ENCODE measurements at regions not wholly inside any gene's neighbourhood (a gene's known extent, or its start where the extent isn't known, plus 50 kb on each side); places are given as distances from the start of the nearest gene placed in this dataset.

DNA sequence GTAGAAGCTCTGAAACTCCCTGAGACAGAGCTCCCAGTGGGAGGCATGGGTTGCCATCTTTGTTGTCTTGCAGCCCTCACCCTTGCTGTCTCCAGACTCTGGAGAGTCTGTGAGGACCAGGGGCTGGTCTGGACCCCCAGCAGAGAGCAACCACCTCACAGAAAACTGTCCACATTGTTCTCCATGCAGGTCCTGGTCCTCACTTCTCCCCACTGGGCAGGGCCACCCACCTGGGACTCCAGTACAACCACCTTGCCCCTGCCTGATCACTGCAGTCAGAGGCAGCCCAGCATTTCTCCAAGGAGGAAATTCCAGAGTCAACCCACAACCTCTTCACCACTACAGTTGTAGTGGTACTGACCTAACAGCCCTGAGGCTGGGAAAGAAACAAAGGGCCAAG is 285.6 kb upstream of the RPS23 start:
- Histone ChIP-seq H3K4me3 (replicated peaks in 1 of 3; ENCODE audit: insufficient read depth in 1 of 3, low read depth in 2 of 3, low read length in 3 of 3) (no peak overlapping the region), H3K27me3 (ENCODE audit: control insufficient read depth in 1 of 2, insufficient read depth in 2 of 2, low read length in 2 of 2) (no peaks in the 10 kb centered on the region), H2AFZ (ENCODE audit: low read length) (no peak overlapping the region), H3K4me1 (ENCODE audit: insufficient read depth, low read length) (no peaks in the 10 kb centered on the region), H3K27ac (ENCODE audit: extremely low read length, insufficient read depth, low read length) (no peak overlapping the region), H3K36me3 (replicated peaks in 1 of 2; ENCODE audit: control insufficient read depth in 1 of 2, insufficient read depth in 2 of 2, low read length in 2 of 2) (no peaks in the 10 kb centered on the region), H3K9me3 (ENCODE audit: low read length) (no peaks in the 10 kb centered on the region), H3K9ac (ENCODE audit: insufficient read depth, low read depth, low read length) (no peak overlapping the region), H4K20me1 (ENCODE audit: insufficient read depth, low read length) (no peaks in the 10 kb centered on the region), H3K4me2 (ENCODE audit: low read depth, low read length) (no peak overlapping the region), H3K79me2 (ENCODE audit: insufficient read depth, low read length) (no peaks in the 10 kb centered on the region)
- FAIRE-seq (no peak), DNase-seq (ENCODE audit: low spot score) (no peak), ATAC-seq (no peak)
- ChIA-PET CTCF (ENCODE audit: low intra/inter-chr PET ratio, low total read pairs) (no interaction called here), POLR2A (no interaction called here)
- in situ Hi-C loops (cut with HindIII; ENCODE audit: extremely low pct_ligation_motif_present, low pct_unique_long_range_greater_than_20kb) (no loop called here), intact Hi-C loops (cut with micrococcal nuclease; ENCODE audit: unreplicated experiment) (no loop called here)
- BruUV-seq (replicated peaks) = no TSS peak
- TF ChIP-seq AHR (CRISPR knock-in tag; IDR thresholded peaks at IDR 0.05) (no peak), ZMYM3 (CRISPR knock-in tag; IDR thresholded peaks at IDR 0.05) (no peak), FOXJ3 (CRISPR knock-in tag; IDR thresholded peaks at IDR 0.05; ENCODE audit: borderline replicate concordance) (no peak), NKX3-1 (CRISPR knock-in tag; IDR thresholded peaks at IDR 0.05) (no peak)

- H3K9me3 ChIP-seq (ENCODE audit: low read length) = no peaks in the 10 kb centered on the region
- FAIRE-seq = no peak
- no peak overlapping the region for H3K9ac ChIP-seq (ENCODE audit: insufficient read depth, low read depth, low read length)
- no peaks in the 10 kb centered on the region for H3K4me1 ChIP-seq (ENCODE audit: insufficient read depth, low read length)
- H3K79me2 ChIP-seq (ENCODE audit: insufficient read depth, low read length) = no peaks in the 10 kb centered on the region
- POLR2A ChIA-PET = no interaction called here
- CTCF ChIA-PET (ENCODE audit: low intra/inter-chr PET ratio, low total read pairs) = no interaction called here
- ATAC-seq = no peak
- H3K27me3 ChIP-seq (ENCODE audit: control insufficient read depth in 1 of 2, insufficient read depth in 2 of 2, low read length in 2 of 2) = no peaks in the 10 kb centered on the region
- 39% methylated on average over 5 of the region's 6 CpGs for WGBS (ENCODE audit: low lambda C conversion rate)
- intact Hi-C loops (cut with micrococcal nuclease; ENCODE audit: unreplicated experiment) = no loop called here
- no peak for DNase-seq (ENCODE audit: low spot score)
- no TSS peak for BruUV-seq (replicated peaks)
- H3K27ac ChIP-seq (ENCODE audit: extremely low read length, insufficient read depth, low read length) = no peak overlapping the region
- H4K20me1 ChIP-seq (ENCODE audit: insufficient read depth, low read length) = no peaks in the 10 kb centered on the region
- in situ Hi-C loops (cut with HindIII; ENCODE audit: extremely low pct_ligation_motif_present, low pct_unique_long_range_greater_than_20kb) = no loop called here
- H3K36me3 ChIP-seq (replicated peaks in 1 of 2; ENCODE audit: control insufficient read depth in 1 of 2, insufficient read depth in 2 of 2, low read length in 2 of 2) = no peaks in the 10 kb centered on the region
- H2AFZ ChIP-seq (ENCODE audit: low read length) = no peak overlapping the region
- no peak overlapping the region for H3K4me2 ChIP-seq (ENCODE audit: low read depth, low read length)
- H3K4me3 ChIP-seq (replicated peaks in 1 of 3; ENCODE audit: insufficient read depth in 1 of 3, low read depth in 2 of 3, low read length in 3 of 3) = no peak overlapping the region
- TF ChIP-seq ZNF652 (CRISPR knock-in tag; IDR thresholded peaks at IDR 0.05; ENCODE audit: borderline replicate concordance, low read depth) = no peak
- TF ChIP-seq, protein P1, sequence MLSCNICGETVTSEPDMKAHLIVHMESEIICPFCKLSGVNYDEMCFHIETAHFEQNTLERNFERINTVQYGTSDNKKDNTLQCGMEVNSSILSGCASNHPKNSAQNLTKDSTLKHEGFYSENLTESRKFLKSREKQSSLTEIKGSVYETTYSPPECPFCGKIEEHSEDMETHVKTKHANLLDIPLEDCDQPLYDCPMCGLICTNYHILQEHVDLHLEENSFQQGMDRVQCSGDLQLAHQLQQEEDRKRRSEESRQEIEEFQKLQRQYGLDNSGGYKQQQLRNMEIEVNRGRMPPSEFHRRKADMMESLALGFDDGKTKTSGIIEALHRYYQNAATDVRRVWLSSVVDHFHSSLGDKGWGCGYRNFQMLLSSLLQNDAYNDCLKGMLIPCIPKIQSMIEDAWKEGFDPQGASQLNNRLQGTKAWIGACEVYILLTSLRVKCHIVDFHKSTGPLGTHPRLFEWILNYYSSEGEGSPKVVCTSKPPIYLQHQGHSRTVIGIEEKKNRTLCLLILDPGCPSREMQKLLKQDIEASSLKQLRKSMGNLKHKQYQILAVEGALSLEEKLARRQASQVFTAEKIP (CRISPR knock-in tag; IDR thresholded peaks at IDR 0.05; ENCODE audit: borderline replicate concordance) = no peak
- no peak for TF ChIP-seq ESRRA (CRISPR knock-in tag; IDR thresholded peaks at IDR 0.05; ENCODE audit: low read depth)
- TF ChIP-seq, protein P2, sequence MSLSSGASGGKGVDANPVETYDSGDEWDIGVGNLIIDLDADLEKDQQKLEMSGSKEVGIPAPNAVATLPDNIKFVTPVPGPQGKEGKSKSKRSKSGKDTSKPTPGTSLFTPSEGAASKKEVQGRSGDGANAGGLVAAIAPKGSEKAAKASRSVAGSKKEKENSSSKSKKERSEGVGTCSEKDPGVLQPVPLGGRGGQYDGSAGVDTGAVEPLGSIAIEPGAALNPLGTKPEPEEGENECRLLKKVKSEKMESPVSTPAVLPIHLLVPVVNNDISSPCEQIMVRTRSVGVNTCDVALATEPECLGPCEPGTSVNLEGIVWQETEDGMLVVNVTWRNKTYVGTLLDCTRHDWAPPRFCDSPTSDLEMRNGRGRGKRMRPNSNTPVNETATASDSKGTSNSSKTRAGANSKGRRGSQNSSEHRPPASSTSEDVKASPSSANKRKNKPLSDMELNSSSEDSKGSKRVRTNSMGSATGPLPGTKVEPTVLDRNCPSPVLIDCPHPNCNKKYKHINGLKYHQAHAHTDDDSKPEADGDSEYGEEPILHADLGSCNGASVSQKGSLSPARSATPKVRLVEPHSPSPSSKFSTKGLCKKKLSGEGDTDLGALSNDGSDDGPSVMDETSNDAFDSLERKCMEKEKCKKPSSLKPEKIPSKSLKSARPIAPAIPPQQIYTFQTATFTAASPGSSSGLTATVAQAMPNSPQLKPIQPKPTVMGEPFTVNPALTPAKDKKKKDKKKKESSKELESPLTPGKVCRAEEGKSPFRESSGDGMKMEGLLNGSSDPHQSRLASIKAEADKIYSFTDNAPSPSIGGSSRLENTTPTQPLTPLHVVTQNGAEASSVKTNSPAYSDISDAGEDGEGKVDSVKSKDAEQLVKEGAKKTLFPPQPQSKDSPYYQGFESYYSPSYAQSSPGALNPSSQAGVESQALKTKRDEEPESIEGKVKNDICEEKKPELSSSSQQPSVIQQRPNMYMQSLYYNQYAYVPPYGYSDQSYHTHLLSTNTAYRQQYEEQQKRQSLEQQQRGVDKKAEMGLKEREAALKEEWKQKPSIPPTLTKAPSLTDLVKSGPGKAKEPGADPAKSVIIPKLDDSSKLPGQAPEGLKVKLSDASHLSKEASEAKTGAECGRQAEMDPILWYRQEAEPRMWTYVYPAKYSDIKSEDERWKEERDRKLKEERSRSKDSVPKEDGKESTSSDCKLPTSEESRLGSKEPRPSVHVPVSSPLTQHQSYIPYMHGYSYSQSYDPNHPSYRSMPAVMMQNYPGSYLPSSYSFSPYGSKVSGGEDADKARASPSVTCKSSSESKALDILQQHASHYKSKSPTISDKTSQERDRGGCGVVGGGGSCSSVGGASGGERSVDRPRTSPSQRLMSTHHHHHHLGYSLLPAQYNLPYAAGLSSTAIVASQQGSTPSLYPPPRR (CRISPR knock-in tag; IDR thresholded peaks at IDR 0.05; ENCODE audit: borderline replicate concordance) = no peak
- no peak for TF ChIP-seq ZNF124 (CRISPR knock-in tag; IDR thresholded peaks at IDR 0.05)
- no peak for TF ChIP-seq NONO (IDR thresholded peaks at IDR 0.05)
- no peak for TF ChIP-seq NONO (CRISPR knock-in tag; conservative IDR thresholded peaks at IDR 0.05)
- no peak for TF ChIP-seq KLF6 (CRISPR knock-in tag; IDR thresholded peaks at IDR 0.05)
- TF ChIP-seq ZNF639 (CRISPR knock-in tag; conservative IDR thresholded peaks at IDR 0.05) = no peak
These were observed 284.6 kb upstream of the RPS23 start for GRCh38 chr5:82562696-82563240.

All from HepG2 (cell line).